ENCODE measurements at regions not wholly inside any gene's neighbourhood (a gene's known extent, or its start where the extent isn't known, plus 50 kb on each side); places are given as distances from the start of the nearest gene placed in this dataset.

DNA sequence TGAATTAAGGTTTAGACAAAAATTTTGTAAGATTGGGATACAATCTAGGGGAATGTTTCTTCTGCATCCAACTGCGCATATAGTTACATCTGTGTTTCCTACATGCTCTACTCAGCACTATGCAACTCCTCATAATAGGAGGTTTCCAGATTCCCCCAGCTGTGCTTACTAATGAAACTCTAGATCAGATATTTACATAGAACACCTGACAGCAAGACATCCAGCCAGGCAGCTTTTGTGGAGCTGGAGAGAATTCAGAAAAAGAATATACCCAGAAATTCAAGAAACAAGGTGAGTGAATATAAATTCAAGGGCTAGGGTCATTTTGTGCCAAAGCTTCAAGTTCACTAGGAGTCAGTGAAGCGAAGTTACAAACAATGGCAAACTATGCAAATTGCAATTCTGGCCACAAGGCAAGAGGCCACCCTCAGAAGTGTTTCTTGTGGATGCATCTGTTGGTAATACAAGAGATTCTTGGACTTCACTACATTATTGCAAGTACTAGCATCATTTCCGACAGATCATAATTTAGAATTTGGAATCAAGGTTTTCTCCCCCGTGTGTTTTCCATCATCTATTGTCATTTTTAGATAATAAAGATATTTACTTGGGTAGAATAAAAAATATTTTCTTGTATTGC lies 341.2 kb upstream of the NAV3 start:
- no peaks in the 10 kb centered on the region for H3K4me1 Mint-ChIP-seq
- no peaks in the 10 kb centered on the region for H3K36me3 Mint-ChIP-seq
- Histone ChIP-seq H3K27me3 (replicated peaks in 1 of 2; ENCODE audit: control insufficient read depth in 2 of 2, extremely low read depth in 1 of 2, insufficient read depth in 2 of 2, low read length in 1 of 2) (no peaks in the 10 kb centered on the region), H3K27ac (ENCODE audit: low read length) (no peak overlapping the region), H3K4me1 (ENCODE audit: control insufficient read depth in 1 of 2, extremely low read depth in 1 of 2, insufficient read depth in 2 of 2, low read length in 2 of 2) (no peaks in the 10 kb centered on the region), H3K9me3 (no peaks in the 10 kb centered on the region), H3K36me3 (ENCODE audit: control insufficient read depth in 2 of 2, extremely low read depth in 1 of 2, insufficient read depth in 1 of 2, low read length in 1 of 2) (no peaks in the 10 kb centered on the region), H3K4me3 (ENCODE audit: control insufficient read depth in 1 of 2, extremely low read depth in 1 of 2, low read length in 1 of 2) (no peak overlapping the region)
- H3K9me3 Mint-ChIP-seq, result peaks cover 0 to 5% (median 1%) of the 10 kb centered on the region in 3 donors
- no CpG with 5 or more reads among the region's 4 CpGs for WGBS (ENCODE audit: insufficient coverage)
- DNase-seq (no peak), ATAC-seq (replicated peaks in 1 of 4) (no peak)
- no peak overlapping the region for H3K4me3 Mint-ChIP-seq
- POLR2A ChIA-PET, result no interaction called here
- CTCF ChIA-PET, result no interaction called here
- no peaks in the 10 kb centered on the region for H3K27me3 Mint-ChIP-seq
- no peak overlapping the region for H3K27ac Mint-ChIP-seq

DNA sequence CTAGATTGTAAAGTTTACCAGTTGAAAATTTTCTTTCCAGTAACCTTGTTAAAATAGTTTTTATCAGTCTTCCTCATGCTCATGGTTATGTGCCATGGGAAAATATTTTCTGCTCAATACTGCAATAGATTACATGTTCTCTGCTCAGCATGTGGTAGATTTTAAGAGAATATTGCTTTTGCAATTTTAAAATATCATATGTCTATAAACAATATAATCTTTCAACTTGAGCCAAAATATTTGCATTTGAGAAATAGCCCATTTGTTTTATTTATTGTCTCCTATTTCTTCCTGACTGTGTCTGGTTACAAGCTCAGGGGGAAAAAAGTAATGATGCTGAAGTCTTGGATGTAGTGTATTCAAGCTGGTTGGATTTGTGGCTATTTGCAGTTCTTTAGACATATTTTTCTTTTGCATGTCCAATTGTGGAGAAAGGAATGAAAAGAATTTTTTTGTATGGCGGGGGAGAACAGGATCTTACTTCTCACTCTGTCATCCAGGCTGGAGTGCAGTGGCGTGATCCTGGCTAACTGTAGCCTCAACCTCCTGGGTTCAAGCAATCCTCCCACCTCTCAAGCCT lies 342.6 kb upstream of the NAV3 start:
- H3K27me3 ChIP-seq (replicated peaks in 1 of 2; ENCODE audit: control insufficient read depth in 2 of 2, extremely low read depth in 1 of 2, insufficient read depth in 2 of 2, low read length in 1 of 2), result no peaks in the 10 kb centered on the region
- Mint-ChIP-seq H3K4me3 (no peak overlapping the region), H3K27ac (no peak overlapping the region), H3K27me3 (no peaks in the 10 kb centered on the region), H3K36me3 (no peaks in the 10 kb centered on the region), H3K4me1 (no peaks in the 10 kb centered on the region), H3K9me3 (peaks cover 0 to 5% (median 0%) of the 10 kb centered on the region in 3 donors)
- H3K4me1 ChIP-seq (ENCODE audit: control insufficient read depth in 1 of 2, extremely low read depth in 1 of 2, insufficient read depth in 2 of 2, low read length in 2 of 2), result no peaks in the 10 kb centered on the region
- no peak overlapping the region for H3K27ac ChIP-seq (ENCODE audit: low read length)
- no peaks in the 10 kb centered on the region for H3K36me3 ChIP-seq (ENCODE audit: control insufficient read depth in 2 of 2, extremely low read depth in 1 of 2, insufficient read depth in 1 of 2, low read length in 1 of 2)
- WGBS (ENCODE audit: insufficient coverage), result 20% methylated on average over 1 of the region's 2 CpGs
- DNase-seq (no peak), ATAC-seq (replicated peaks in 1 of 4) (no peak)
- no peak overlapping the region for H3K4me3 ChIP-seq (ENCODE audit: control insufficient read depth in 1 of 2, extremely low read depth in 1 of 2, low read length in 1 of 2)
- ChIA-PET POLR2A (no interaction called here), CTCF (no interaction called here)
- no peaks in the 10 kb centered on the region for H3K9me3 ChIP-seq

DNA sequence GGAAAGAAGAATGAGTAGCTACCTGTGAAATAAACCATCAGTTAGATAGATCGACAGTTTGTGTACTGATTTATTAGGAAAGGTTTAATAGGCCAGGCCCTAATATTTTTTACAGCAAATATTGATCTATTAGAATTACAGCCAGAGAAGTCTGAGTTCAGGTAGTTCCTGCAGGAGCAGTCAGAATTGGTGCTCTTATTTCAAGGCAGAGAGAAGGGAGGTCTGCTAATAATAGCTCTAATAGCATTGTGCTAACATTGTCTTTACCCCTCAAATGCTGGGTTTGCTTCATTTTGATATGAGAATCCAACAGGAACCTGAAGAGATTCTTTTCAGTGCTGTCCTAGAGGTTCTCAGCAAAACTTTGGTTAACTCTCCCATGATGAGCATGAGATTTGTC lies 343.8 kb upstream of the NAV3 start:
- no CpG with 5 or more reads among the region's 1 CpG for WGBS (ENCODE audit: insufficient coverage)

DNA sequence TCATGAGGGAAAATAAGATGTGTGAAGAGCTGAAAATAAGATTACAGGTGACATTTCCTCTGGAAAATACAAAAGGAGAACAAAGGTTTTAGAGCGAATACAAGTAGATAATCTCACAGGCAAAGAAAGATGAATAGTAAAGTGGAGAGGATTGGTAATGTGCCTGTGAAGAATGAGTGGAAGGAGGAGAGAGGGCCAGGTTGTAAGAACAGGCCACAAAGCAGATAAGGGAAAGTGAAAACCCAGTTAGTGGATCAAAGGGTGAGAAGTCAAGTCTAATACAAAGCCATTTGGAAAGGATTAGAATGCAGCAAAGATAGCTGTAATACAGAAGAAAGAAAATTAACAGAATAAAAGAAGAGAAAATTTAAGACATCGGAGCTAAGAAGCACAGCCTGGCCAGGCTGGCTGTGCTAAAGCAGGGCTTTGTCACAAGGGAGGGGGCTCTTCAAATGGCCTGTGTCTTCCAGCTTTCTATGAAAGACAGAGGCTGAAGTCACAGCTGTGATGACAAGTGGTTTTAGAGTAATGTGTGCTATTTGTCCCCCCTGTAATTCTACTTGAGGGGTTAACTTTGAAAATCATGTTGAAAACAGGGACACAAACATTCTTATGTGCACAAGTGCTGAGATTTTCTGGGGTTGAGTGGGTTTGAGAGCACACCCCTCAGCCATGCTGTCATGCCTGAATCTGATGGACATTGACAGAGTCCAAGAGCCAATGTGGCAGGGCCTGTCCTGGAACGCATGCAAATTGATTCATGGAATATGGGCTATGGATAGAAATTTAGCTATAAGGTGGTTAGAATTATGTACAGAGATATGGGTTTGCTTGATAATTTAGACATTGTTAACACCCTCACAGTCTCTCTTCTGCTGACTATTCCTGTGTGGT lies 344.5 kb upstream of the NAV3 start:
- WGBS (ENCODE audit: insufficient coverage), result 86% methylated on average over 3 of the region's 3 CpGs
- no peaks in the 10 kb centered on the region for H3K4me1 ChIP-seq (ENCODE audit: control insufficient read depth in 1 of 2, extremely low read depth in 1 of 2, insufficient read depth in 2 of 2, low read length in 2 of 2)
- no peak overlapping the region for H3K4me3 ChIP-seq (ENCODE audit: control insufficient read depth in 1 of 2, extremely low read depth in 1 of 2, low read length in 1 of 2)
- H3K4me3 Mint-ChIP-seq, result no peak overlapping the region
- no peaks in the 10 kb centered on the region for H3K36me3 ChIP-seq (ENCODE audit: control insufficient read depth in 2 of 2, extremely low read depth in 1 of 2, insufficient read depth in 1 of 2, low read length in 1 of 2)
- H3K27ac Mint-ChIP-seq, result no peak overlapping the region
- no peaks in the 10 kb centered on the region for H3K36me3 Mint-ChIP-seq
- no peaks in the 10 kb centered on the region for H3K4me1 Mint-ChIP-seq
- ATAC-seq (replicated peaks in 1 of 4) (no peak), DNase-seq (no peak)
- no peak overlapping the region for H3K27ac ChIP-seq (ENCODE audit: low read length)
- peaks cover 0 to 5% (median 0%) of the 10 kb centered on the region in 3 donors for H3K9me3 Mint-ChIP-seq
- CTCF ChIA-PET, result no interaction called here
- H3K9me3 ChIP-seq, result no peaks in the 10 kb centered on the region
- POLR2A ChIA-PET, result no interaction called here
- H3K27me3 Mint-ChIP-seq, result no peaks in the 10 kb centered on the region
- no peaks in the 10 kb centered on the region for H3K27me3 ChIP-seq (replicated peaks in 1 of 2; ENCODE audit: control insufficient read depth in 2 of 2, extremely low read depth in 1 of 2, insufficient read depth in 2 of 2, low read length in 1 of 2)

More for the DNA sequence above, 343.8 kb upstream of the NAV3 start:
- no peaks in the 10 kb centered on the region for H3K36me3 Mint-ChIP-seq
- H3K4me3 ChIP-seq (ENCODE audit: control insufficient read depth in 1 of 2, extremely low read depth in 1 of 2, low read length in 1 of 2), result no peak overlapping the region
- POLR2A ChIA-PET, result no interaction called here
- no peak overlapping the region for H3K27ac Mint-ChIP-seq
- CTCF ChIA-PET, result no interaction called here
- no peak for DNase-seq
- no peak overlapping the region for H3K4me3 Mint-ChIP-seq
- no peaks in the 10 kb centered on the region for H3K27me3 Mint-ChIP-seq
- H3K36me3 ChIP-seq (ENCODE audit: control insufficient read depth in 2 of 2, extremely low read depth in 1 of 2, insufficient read depth in 1 of 2, low read length in 1 of 2), result no peaks in the 10 kb centered on the region
- H3K4me1 ChIP-seq (ENCODE audit: control insufficient read depth in 1 of 2, extremely low read depth in 1 of 2, insufficient read depth in 2 of 2, low read length in 2 of 2), result no peaks in the 10 kb centered on the region
- no peaks in the 10 kb centered on the region for H3K4me1 Mint-ChIP-seq
- no peaks in the 10 kb centered on the region for H3K9me3 ChIP-seq
- no peaks in the 10 kb centered on the region for H3K27me3 ChIP-seq (replicated peaks in 1 of 2; ENCODE audit: control insufficient read depth in 2 of 2, extremely low read depth in 1 of 2, insufficient read depth in 2 of 2, low read length in 1 of 2)
- H3K9me3 Mint-ChIP-seq, result peaks cover 0 to 5% (median 0%) of the 10 kb centered on the region in 3 donors
- ATAC-seq (replicated peaks in 1 of 4), result no peak
- H3K27ac ChIP-seq (ENCODE audit: low read length), result no peak overlapping the region

DNA sequence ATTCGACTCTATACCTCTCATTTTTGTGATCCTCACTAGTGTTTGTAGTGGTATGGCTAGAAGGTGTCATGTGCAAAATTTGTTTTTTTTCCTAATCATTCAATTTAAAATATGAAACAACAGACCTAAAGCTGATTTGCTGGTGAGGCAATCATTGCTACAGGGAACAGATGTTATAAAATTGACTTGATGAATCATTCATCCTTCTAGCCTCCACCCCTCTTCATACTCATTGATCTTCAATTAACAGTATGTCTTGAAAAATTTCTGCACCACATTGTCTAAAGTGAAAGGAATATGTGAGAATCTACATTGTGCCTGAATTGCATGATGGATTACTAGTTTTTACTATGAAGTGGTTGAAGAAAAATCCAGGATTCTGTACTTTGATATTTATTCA lies 349.0 kb upstream of the NAV3 start:
- ATAC-seq (replicated peaks in 1 of 4), result no peak
- no CpG with 5 or more reads among the region's 1 CpG for WGBS (ENCODE audit: insufficient coverage)

DNA sequence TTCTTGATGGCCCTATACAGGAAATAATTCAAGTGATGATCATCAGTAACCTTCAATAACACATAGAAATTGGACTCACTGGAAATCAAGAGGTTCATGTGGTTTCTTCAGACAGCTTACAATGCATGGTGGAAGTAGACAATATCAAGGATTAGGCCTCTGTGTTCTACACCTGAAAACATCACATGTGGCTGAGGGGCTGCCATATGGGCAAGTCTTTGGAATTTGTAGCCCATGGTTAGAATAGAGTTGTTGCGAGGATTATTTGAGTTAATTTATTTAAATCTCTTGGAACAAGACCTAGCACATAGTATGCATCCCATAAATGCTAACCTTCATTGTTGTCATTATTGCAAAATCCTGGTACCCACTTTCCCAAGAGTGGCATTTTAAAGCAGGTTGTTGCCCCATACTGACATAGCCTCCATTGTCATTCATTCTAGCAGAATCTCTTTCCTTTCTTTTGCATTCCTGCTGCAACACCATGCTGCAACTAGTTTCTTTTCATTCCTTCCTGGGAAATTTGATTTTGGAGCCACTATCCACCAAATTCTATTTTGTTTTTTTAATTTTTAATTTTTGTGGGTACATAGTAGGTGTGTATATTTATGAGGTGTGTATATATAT lies 352.7 kb upstream of the NAV3 start:
- H3K36me3 ChIP-seq (ENCODE audit: control insufficient read depth in 2 of 2, extremely low read depth in 1 of 2, insufficient read depth in 1 of 2, low read length in 1 of 2), result no peaks in the 10 kb centered on the region
- H3K27me3 Mint-ChIP-seq, result no peaks in the 10 kb centered on the region
- peaks cover 0 to 3% (median 3%) of the 10 kb centered on the region in 3 donors for H3K9me3 Mint-ChIP-seq
- ChIA-PET CTCF (no interaction called here), POLR2A (no interaction called here)
- DNase-seq, result no peak
- no CpG with 5 or more reads among the region's 1 CpG for WGBS (ENCODE audit: insufficient coverage)
- H3K27ac ChIP-seq (ENCODE audit: low read length), result no peak overlapping the region
- H3K36me3 Mint-ChIP-seq, result no peaks in the 10 kb centered on the region
- no peaks in the 10 kb centered on the region for H3K9me3 ChIP-seq
- H3K4me1 Mint-ChIP-seq, result no peaks in the 10 kb centered on the region
- H3K4me3 Mint-ChIP-seq, result no peak overlapping the region
- H3K4me1 ChIP-seq (ENCODE audit: control insufficient read depth in 1 of 2, extremely low read depth in 1 of 2, insufficient read depth in 2 of 2, low read length in 2 of 2), result no peaks in the 10 kb centered on the region
- no peaks in the 10 kb centered on the region for H3K27me3 ChIP-seq (replicated peaks in 1 of 2; ENCODE audit: control insufficient read depth in 2 of 2, extremely low read depth in 1 of 2, insufficient read depth in 2 of 2, low read length in 1 of 2)
- no peak for ATAC-seq (replicated peaks in 1 of 4)
- H3K27ac Mint-ChIP-seq, result no peak overlapping the region
- H3K4me3 ChIP-seq (ENCODE audit: control insufficient read depth in 1 of 2, extremely low read depth in 1 of 2, low read length in 1 of 2), result no peak overlapping the region

More for the DNA sequence above, 349.0 kb upstream of the NAV3 start:
- Histone ChIP-seq H3K9me3 (no peaks in the 10 kb centered on the region), H3K4me1 (ENCODE audit: control insufficient read depth in 1 of 2, extremely low read depth in 1 of 2, insufficient read depth in 2 of 2, low read length in 2 of 2) (no peaks in the 10 kb centered on the region), H3K36me3 (ENCODE audit: control insufficient read depth in 2 of 2, extremely low read depth in 1 of 2, insufficient read depth in 1 of 2, low read length in 1 of 2) (no peaks in the 10 kb centered on the region), H3K4me3 (ENCODE audit: control insufficient read depth in 1 of 2, extremely low read depth in 1 of 2, low read length in 1 of 2) (no peak overlapping the region), H3K27ac (ENCODE audit: low read length) (no peak overlapping the region), H3K27me3 (replicated peaks in 1 of 2; ENCODE audit: control insufficient read depth in 2 of 2, extremely low read depth in 1 of 2, insufficient read depth in 2 of 2, low read length in 1 of 2) (no peaks in the 10 kb centered on the region)
- no peak for DNase-seq
- H3K27me3 Mint-ChIP-seq, result no peaks in the 10 kb centered on the region
- H3K27ac Mint-ChIP-seq, result no peak overlapping the region
- ChIA-PET CTCF (no interaction called here), POLR2A (no interaction called here)
- peaks cover 0 to 8% (median 0%) of the 10 kb centered on the region in 3 donors for H3K9me3 Mint-ChIP-seq
- no peaks in the 10 kb centered on the region for H3K36me3 Mint-ChIP-seq
- H3K4me3 Mint-ChIP-seq, result no peak overlapping the region
- no peaks in the 10 kb centered on the region for H3K4me1 Mint-ChIP-seq

Data from T-cell (primary cell).